GM13977 (cell line): ENCODE measurements at regions not wholly inside any gene's neighbourhood (a gene's known extent, or its start where the extent isn't known, plus 50 kb on each side); places are given as distances from the start of the nearest gene placed in this dataset.

Source experiments
- DNase-seq: peaks from one replicate; pipeline ENCODE4 v3.0.0; 2012; ENCODE audit warnings: low spot score
- CTCF ChIP-seq: IDR thresholded peaks from 2 replicates; pipeline ENCODE4 v1.5.1; 2012; ENCODE audit warnings: mild to moderate bottlenecking, control low read depth; ENCODE audit not compliant: insufficient read depth; ENCODE audit errors: extremely low read depth, missing control alignments
- in situ Hi-C: fragments of 300-500 bp; cut with MboI; formaldehyde crosslinking; loops from one replicate; pipeline ENCODE4 v1.12.0; 2022; ENCODE audit warnings: low sequenced_read_pairs, low pct_unique_long_range_greater_than_20kb, mixed read lengths, inconsistent platforms; ENCODE audit not compliant: unreplicated experiment

DNA sequence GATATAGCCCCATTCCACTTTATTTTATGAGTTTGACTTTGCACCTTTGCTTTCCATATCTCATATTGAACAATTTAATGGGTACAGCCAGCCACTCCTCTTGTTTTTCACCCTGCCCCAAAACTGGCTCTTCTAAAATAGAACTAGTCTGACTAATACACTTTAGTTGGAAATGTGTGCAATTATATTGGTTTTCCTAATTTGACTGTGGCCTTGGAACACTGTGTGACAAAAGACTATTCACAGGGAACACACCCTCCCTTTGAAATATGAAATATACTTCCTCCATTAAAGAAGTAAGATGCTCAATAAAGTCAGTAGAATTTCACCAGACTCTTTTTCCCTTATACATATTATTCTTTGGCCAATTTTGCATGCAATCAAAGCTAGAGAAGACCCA lies 218.6 kb upstream of the DCN start:
- no peak for TF ChIP-seq CTCF
- in situ Hi-C loops = no loop called here
- DNase-seq = no peak

DNA sequence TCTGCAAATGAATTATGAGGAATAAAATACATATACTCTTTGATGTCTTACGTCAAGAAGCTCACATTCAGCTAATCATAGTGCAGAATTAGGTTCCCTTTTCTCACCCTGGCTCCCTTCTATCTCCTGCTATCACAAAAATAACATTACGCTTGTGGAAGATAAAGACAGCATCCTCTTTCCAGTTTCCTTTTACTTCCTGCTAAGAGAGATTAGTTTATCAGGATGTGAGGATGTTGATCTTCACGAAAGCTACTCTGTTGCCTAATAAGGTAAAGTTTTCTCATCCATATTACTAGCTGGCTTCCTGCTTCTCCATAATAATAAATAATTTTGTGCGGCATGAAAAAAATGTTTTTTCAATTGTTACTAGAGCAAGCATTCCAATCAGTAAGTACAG lies 217.7 kb upstream of the DCN start:
- no peak for TF ChIP-seq CTCF
- DNase-seq = no peak
- in situ Hi-C loops = no loop called here

DNA sequence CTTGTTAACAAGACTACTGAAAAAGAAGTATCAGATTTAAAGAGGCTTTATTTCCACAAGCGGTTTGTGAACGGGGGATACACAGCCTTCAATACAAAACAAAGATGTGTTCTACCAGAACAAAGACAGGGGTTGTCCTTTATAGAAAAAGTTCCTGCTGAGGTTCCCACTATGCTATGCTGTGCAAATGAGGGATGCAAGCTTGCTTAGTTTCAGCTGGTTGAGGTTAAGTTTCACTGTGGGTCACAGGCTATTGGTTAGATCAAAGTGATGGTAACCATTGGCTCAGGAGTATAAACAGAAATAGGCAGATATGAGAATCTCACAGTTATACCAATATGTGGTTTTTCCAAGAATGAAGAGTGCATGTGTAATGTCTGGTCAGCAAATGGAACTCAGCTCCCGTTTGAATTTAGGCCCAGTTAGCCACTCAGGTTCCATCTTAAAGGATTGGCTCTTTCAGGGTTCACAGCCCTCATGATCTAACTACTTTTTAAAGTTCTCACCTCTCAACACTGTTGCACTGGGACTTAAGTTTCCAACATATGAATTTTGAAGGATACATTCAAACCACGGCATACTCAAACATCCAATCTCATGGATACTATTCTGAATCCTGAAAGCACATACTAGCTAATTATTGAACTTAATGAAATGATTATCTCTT lies 215.4 kb upstream of the DCN start:
- no peak for DNase-seq
- in situ Hi-C loops = loop anchor here (25.0 kb wide), 3 partner anchors 414 to 1014 kb away; partner anchors contain the start of gene BTG1
- no peak for TF ChIP-seq CTCF

GRCh38 chr12:91396293-91396692 lies 213.7 kb upstream of the DCN start:
- in situ Hi-C loops = loop anchor here (25.0 kb wide), 3 partner anchors 416 to 1016 kb away; partner anchors contain the start of gene BTG1
- DNase-seq = no peak
- TF ChIP-seq CTCF = no peak

DNA sequence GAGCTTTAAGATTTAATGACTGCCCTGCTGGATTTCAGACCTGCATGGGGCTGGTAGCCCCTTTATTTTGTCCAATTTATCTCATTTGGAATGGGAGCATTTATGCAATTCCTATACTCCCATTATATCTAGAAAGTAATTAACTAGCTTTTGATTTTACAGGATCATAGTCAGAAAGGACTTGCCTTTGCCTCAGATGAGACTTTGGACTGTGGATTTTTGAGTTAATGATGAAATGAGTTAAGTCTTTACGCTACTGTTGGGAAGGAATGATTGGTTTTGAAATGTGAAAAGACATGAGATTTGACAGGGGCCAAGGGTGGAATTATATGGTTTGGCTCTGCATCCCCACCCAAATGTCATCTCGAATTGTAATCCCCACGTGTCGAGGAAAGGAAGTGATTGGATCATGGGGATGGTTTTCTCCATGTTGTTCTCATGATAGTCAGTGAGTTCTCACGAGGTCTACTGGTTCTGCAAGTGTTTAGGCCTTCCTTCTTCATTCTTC lies 213.1 kb upstream of the DCN start:
- in situ Hi-C loops = loop anchor here (25.0 kb wide), 3 partner anchors 417 to 1017 kb away; partner anchors contain the start of gene BTG1
- no peak for TF ChIP-seq CTCF
- no peak for DNase-seq

DNA sequence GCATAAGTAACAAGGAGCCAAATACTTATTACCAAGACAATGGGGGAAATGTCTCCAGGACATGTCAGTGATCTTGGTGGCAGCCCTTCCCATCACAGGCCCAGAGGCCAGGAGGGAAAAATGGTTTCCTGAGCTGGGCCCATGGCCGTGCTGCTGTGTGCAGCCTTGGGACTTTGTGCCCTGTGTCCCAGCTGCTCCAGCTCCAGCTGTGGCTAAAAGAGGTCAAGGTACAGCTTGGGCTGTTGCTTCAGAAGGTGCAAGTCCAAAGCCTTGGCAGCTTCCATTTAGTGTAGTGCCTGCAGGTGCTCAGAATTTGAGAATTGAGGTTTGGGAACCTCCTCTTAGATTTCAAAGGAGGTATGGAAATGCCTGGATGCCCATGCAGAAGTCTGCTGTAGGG lies 212.3 kb upstream of the DCN start:
- no peak for DNase-seq
- in situ Hi-C loops = loop anchor here (25.0 kb wide), 3 partner anchors 417 to 1017 kb away; partner anchors contain the start of gene BTG1
- no peak for TF ChIP-seq CTCF
